Vagina (tissue), 2 donors: ENCODE measurements at regions not wholly inside any gene's neighbourhood (a gene's known extent, or its start where the extent isn't known, plus 50 kb on each side); places are given as distances from the start of the nearest gene placed in this dataset.

Experiments used
- CTCF ChIP-seq, 3 experiments: fragments of 450-650 bp in 2 of 3; fragments of 200-600 bp in 1 of 3; sonication (generic) in 1 of 3; IDR thresholded peaks; one replicate each; pipeline ENCODE4 v1.5.1; 2017 to 2019; ENCODE audit warnings: antibody characterized with exemption in 3 of 3, mild to moderate bottlenecking in 2 of 3, moderate library complexity in 2 of 3
- POLR2A ChIP-seq, 2 donors: fragments of 450-650 bp; IDR thresholded peaks; one replicate each; pipeline ENCODE4 v1.6.1; 2017; ENCODE audit warnings: antibody characterized with exemption in 2 of 2, mild to moderate bottlenecking in 2 of 2, moderate library complexity in 2 of 2
- POLR2AphosphoS5 ChIP-seq, 2 donors: sonication (generic); formaldehyde crosslinking; IDR thresholded peaks; one replicate each; pipeline ENCODE4 v1.9.0; 2017; ENCODE audit warnings: antibody characterized with exemption in 2 of 2, mild to moderate bottlenecking in 2 of 2, low read depth in 1 of 2; ENCODE audit not compliant: insufficient read depth in 1 of 2

- TF ChIP-seq POLR2A (IDR thresholded peaks at IDR 0.05) (no peak), CTCF (IDR thresholded peaks at IDR 0.05) (no peak), POLR2AphosphoS5 (IDR thresholded peaks at IDR 0.05; ENCODE audit: insufficient read depth in 1 of 2, low read depth in 1 of 2) (no peak)
These were observed 70.2 kb upstream of the MAOA start for GRCh38 chrX:43585922-43586321.
